ENCODE measurements at regions not wholly inside any gene's neighbourhood (a gene's known extent, or its start where the extent isn't known, plus 50 kb on each side); places are given as distances from the start of the nearest gene placed in this dataset.

- no peak for TF ChIP-seq POLR2AphosphoS5 (IDR thresholded peaks at IDR 0.05; ENCODE audit: borderline replicate concordance, low read depth, low read length)
- no peak for TF ChIP-seq EZH2 (IDR thresholded peaks at IDR 0.05)
- no peak for TF ChIP-seq FOXP2 (optimal IDR thresholded peaks at IDR 0.05; ENCODE audit: control extremely low read depth, extremely low read length, insufficient read depth)
Observed at GRCh38 chr1:238254935-238255334, 364.2 kb upstream of the ZP4 start.

Measured in SK-N-MC (cell line).